H1 (cell line): ENCODE measurements at regions not wholly inside any gene's neighbourhood (a gene's known extent, or its start where the extent isn't known, plus 50 kb on each side); places are given as distances from the start of the nearest gene placed in this dataset.

Experiments
- CTCF ChIA-PET: fragments of 300-600 bp; sonication (Branson Sonifier 250); formaldehyde crosslinking; loops from one replicate; lab custom pipeline; 2021; ENCODE audit not compliant: partially characterized antibody; lab: Charles Lee
- POLR2A ChIA-PET: fragments of 300-600 bp; sonication (Branson Sonifier 250); formaldehyde crosslinking; loops from one replicate; lab custom pipeline; 2021; ENCODE audit warnings: inconsistent platforms; ENCODE audit not compliant: partially characterized antibody; lab: Charles Lee
- DNase-seq, 2 experiments: peaks; one replicate each; pipeline versions ENCODE4 v3.0.0 to v3.0.0-alpha.2; 2010 to 2022; ENCODE audit warnings: low spot score in 2 of 2, low read depth in 1 of 2, mixed read lengths in 1 of 2
- FAIRE-seq: peaks from 2 replicates; lab custom pipeline; 2011; peaks lifted over from hg19 to GRCh38; lab: Jason Lieb, UNC
- H2AFZ ChIP-seq: 2 replicates; pipeline ENCODE4 v1.8.1; 2012; ENCODE audit warnings: low read length, inconsistent platforms
- H2AK5ac ChIP-seq: 2 replicates; pipeline ENCODE4 v1.6.1; 2013; ENCODE audit warnings: low read depth, low read length
- H2BK120ac ChIP-seq: replicated peaks from 2 replicates; pipeline ENCODE3; 2013; ENCODE audit warnings: low read depth, low read length, inconsistent platforms
- H2BK12ac ChIP-seq: 2 replicates; pipeline ENCODE4 v1.6.1; 2013; ENCODE audit warnings: low read depth, low read length
- H2BK15ac ChIP-seq: 2 replicates; pipeline ENCODE4 v1.6.1; 2013; ENCODE audit warnings: low read length
- H2BK20ac ChIP-seq: 2 replicates; pipeline ENCODE4 v1.6.1; 2013; ENCODE audit warnings: low read length
- H2BK5ac ChIP-seq: 2 replicates; pipeline ENCODE4 v1.6.1; 2013; ENCODE audit warnings: low read depth, low read length
- H3K14ac ChIP-seq: 2 replicates; pipeline ENCODE4 v1.6.1; 2013; ENCODE audit warnings: inconsistent platforms; ENCODE audit not compliant: insufficient read length
- H3K18ac ChIP-seq: 2 replicates; pipeline ENCODE4 v1.6.1; 2013; ENCODE audit warnings: low read length; ENCODE audit errors: extremely low read depth
- H3K23ac ChIP-seq: 2 replicates; pipeline ENCODE4 v1.6.1; 2013; ENCODE audit warnings: inconsistent platforms; ENCODE audit not compliant: insufficient read length
- H3K23me2 ChIP-seq: 2 replicates; pipeline ENCODE4 v1.6.1; 2013; ENCODE audit warnings: low read depth, low read length
- H3K27ac ChIP-seq: 2 replicates; pipeline ENCODE4 v1.6.1; 2011; ENCODE audit warnings: low read depth, low read length, inconsistent platforms
- H3K27me3 ChIP-seq, 4 experiments: replicated peaks in 1 of 4; 1 replicate in 1 of 4; 2 replicates in 3 of 4; pipeline versions ENCODE4 v1.6.1 to v1.8.1; 2011 to 2013; ENCODE audit warnings: low read length in 3 of 4, mild to moderate bottlenecking in 3 of 4, inconsistent platforms in 2 of 4, mixed read lengths in 2 of 4, moderate library complexity in 1 of 4; ENCODE audit not compliant: control insufficient read depth in 3 of 4, insufficient read depth in 3 of 4; ENCODE audit errors: extremely low read depth in 1 of 4
- H3K36me3 ChIP-seq, 4 experiments: 2 replicates each; pipeline versions ENCODE4 v1.6.1 to v1.8.1; 2011 to 2013; ENCODE audit warnings: mild to moderate bottlenecking in 4 of 4, low read length in 3 of 4, moderate library complexity in 2 of 4, control low read depth in 1 of 4, inconsistent platforms in 1 of 4; ENCODE audit not compliant: insufficient read depth in 4 of 4, control insufficient read depth in 2 of 4
- H3K4ac ChIP-seq: replicated peaks from 2 replicates; pipeline ENCODE3; 2013; ENCODE audit warnings: low read length, low read depth, mixed read lengths, inconsistent platforms; ENCODE audit not compliant: insufficient read length
- H3K4me1 ChIP-seq, 4 experiments: replicated peaks in 1 of 4; 1 replicate in 1 of 4; 2 replicates in 3 of 4; pipeline versions ENCODE4 v1.6.1 to v1.8.1; 2011 to 2013; ENCODE audit warnings: low read length in 3 of 4, inconsistent platforms in 2 of 4, mixed read lengths in 1 of 4; ENCODE audit not compliant: insufficient read depth in 4 of 4, control insufficient read depth in 3 of 4
- H3K4me2 ChIP-seq, 2 experiments: 2 replicates each; pipeline versions ENCODE4 v1.6.1 to v1.8.1; 2011 to 2013; ENCODE audit warnings: low read depth in 2 of 2, low read length in 2 of 2, control low read depth in 1 of 2, inconsistent platforms in 1 of 2, mild to moderate bottlenecking in 1 of 2; ENCODE audit not compliant: insufficient read depth in 1 of 2
- H3K4me3 ChIP-seq, 4 experiments: fragments of 200-600, 300-600 bp in 1 of 4; sonication (generic), shearing (Covaris generic), sonication (Bioruptor Twin) in 1 of 4; 2 replicates each; pipeline versions ENCODE4 v1.5.1 to v1.8.1; 2011 to 2016; ENCODE audit warnings: low read length in 4 of 4, low read depth in 3 of 4, control low read depth in 2 of 4, inconsistent platforms in 2 of 4, mild to moderate bottlenecking in 2 of 4, mixed read lengths in 1 of 4, moderate library complexity in 1 of 4; ENCODE audit not compliant: insufficient read depth in 2 of 4; ENCODE audit errors: extremely low read depth in 1 of 4
- H3K56ac ChIP-seq: replicated peaks from 2 replicates; pipeline ENCODE3; 2013; ENCODE audit warnings: low read depth, mild to moderate bottlenecking, mixed read lengths, low read length, inconsistent platforms; ENCODE audit not compliant: insufficient read length
- H3K79me1 ChIP-seq: 2 replicates; pipeline ENCODE4 v1.6.1; 2013; ENCODE audit warnings: low read depth, low read length, control low read depth
- H3K79me2 ChIP-seq, 2 experiments: 2 replicates each; pipeline versions ENCODE4 v1.6.1 to v1.8.1; 2012 to 2013; ENCODE audit warnings: low read length in 2 of 2, mild to moderate bottlenecking in 2 of 2, inconsistent platforms in 1 of 2; ENCODE audit not compliant: insufficient read depth in 2 of 2, control insufficient read depth in 1 of 2
- H3K9ac ChIP-seq, 4 experiments: replicated peaks in 1 of 4; 1 replicate in 1 of 4; 2 replicates in 3 of 4; pipeline versions ENCODE4 v1.6.1 to v1.8.1; 2011 to 2013; ENCODE audit warnings: low read depth in 3 of 4, low read length in 3 of 4, control low read depth in 2 of 4, mild to moderate bottlenecking in 2 of 4, moderate library complexity in 2 of 4, inconsistent platforms in 1 of 4; ENCODE audit errors: extremely low read depth in 1 of 4
- H3K9me3 ChIP-seq, 2 experiments: 2 replicates each; pipeline versions ENCODE4 v1.6.1 to v1.8.1; 2012 to 2013; ENCODE audit warnings: mild to moderate bottlenecking in 2 of 2, moderate library complexity in 2 of 2, control low read depth in 1 of 2, inconsistent platforms in 1 of 2, low read depth in 1 of 2, low read length in 1 of 2, mixed read lengths in 1 of 2; ENCODE audit not compliant: insufficient read depth in 2 of 2
- H4K20me1 ChIP-seq, 2 experiments: replicated peaks in 1 of 2; 2 replicates each; pipeline versions ENCODE3 to v1.8.1; 2011 to 2013; ENCODE audit warnings: inconsistent platforms in 2 of 2, low read length in 2 of 2, mild to moderate bottlenecking in 1 of 2; ENCODE audit not compliant: insufficient read depth in 2 of 2, control insufficient read depth in 1 of 2
- H4K5ac ChIP-seq: 2 replicates; pipeline ENCODE4 v1.6.1; 2013; ENCODE audit warnings: low read length, low read depth, mixed read lengths, inconsistent platforms; ENCODE audit not compliant: insufficient read length
- H4K8ac ChIP-seq: 2 replicates; pipeline ENCODE4 v1.8.0; 2013; ENCODE audit warnings: mild to moderate bottlenecking, moderate library complexity, low read length, inconsistent platforms; ENCODE audit not compliant: insufficient read depth; ENCODE audit errors: extremely low read depth
- H4K91ac ChIP-seq: replicated peaks from 2 replicates; pipeline ENCODE3; 2013; ENCODE audit warnings: low read length, mixed read lengths, inconsistent platforms; ENCODE audit not compliant: insufficient read length
- KDM5A ChIP-seq: fragments of 200-600 bp; IDR thresholded peaks from 2 replicates; pipeline ENCODE4 v1.7.1; 2012; ENCODE audit warnings: mild to moderate bottlenecking, low read length, inconsistent platforms, mixed read lengths
- WGBS, 2 experiments: shearing (Covaris generic) in 1 of 2; methylation state at CpG; one replicate each; pipeline versions ENCODE4 v1.1.6 to v1.1.7; 2013 to 2015; ENCODE audit warnings: low lambda C conversion rate in 2 of 2, mixed read lengths in 2 of 2, inconsistent platforms in 1 of 2, low coverage in 1 of 2, missing lambda C conversion rate in 1 of 2; ENCODE audit not compliant: insufficient replicate concordance in 2 of 2, insufficient coverage in 1 of 2, insufficient read length in 1 of 2; ENCODE audit errors: extremely low coverage in 1 of 2, missing lambda C conversion rate in 1 of 2; 5-methylcytosine and 5-hydroxymethylcytosine counted together

GRCh38 chr9:108750661-108751215 lies 105.0 kb downstream of the ACTL7B start:
- no peak overlapping the region for H2BK5ac ChIP-seq
- no peak for TF ChIP-seq KDM5A
- TF ChIP-seq, all 59 proteins: peak for 0
- no peak overlapping the region for H2BK12ac ChIP-seq
- H4K20me1 ChIP-seq = no peaks in the 10 kb centered on the region
- no peaks in the 10 kb centered on the region for H3K79me2 ChIP-seq
- no peaks in the 10 kb centered on the region for H3K27me3 ChIP-seq
- peaks cover 4% of the 10 kb centered on the region; the same call in 1 of the 2 replicates for H3K23me2 ChIP-seq
- 83% methylated on average over 6 of the region's 6 CpGs; no CpG with 5 or more reads in 1 of the 2 experiments for WGBS, 2 experiments
- H3K79me1 ChIP-seq = no peaks in the 10 kb centered on the region
- H4K5ac ChIP-seq = no peak overlapping the region
- H4K91ac ChIP-seq = no peak overlapping the region
- DNase-seq (no peak), FAIRE-seq (no peak)
- CTCF ChIA-PET = interaction anchor here (0.9 kb wide), 1 partner anchor 17 kb away, joined by 3 read pairs; no protein-coding TSS in a partner anchor
- H3K56ac ChIP-seq = no peak overlapping the region
- H2BK20ac ChIP-seq = no peak overlapping the region
- no peak overlapping the region for H3K4me3 ChIP-seq
- no peak overlapping the region for H3K4ac ChIP-seq
- H2BK15ac ChIP-seq = no peak overlapping the region
- H3K4me1 ChIP-seq = 0 out of 7 replicates have a peak, but pooled peaks cover 0 to under 1% (median 0%) of the 10 kb centered on the region in 4 experiments
- no peak overlapping the region for H3K27ac ChIP-seq
- H3K9me3 ChIP-seq = no peaks in the 10 kb centered on the region
- no peak overlapping the region for H2AK5ac ChIP-seq
- no peak overlapping the region for H3K14ac ChIP-seq
- no peak overlapping the region for H3K18ac ChIP-seq
- H3K9ac ChIP-seq = no peak overlapping the region
- H3K36me3 ChIP-seq = no peaks in the 10 kb centered on the region
- H3K23ac ChIP-seq = no peak overlapping the region
- POLR2A ChIA-PET = no interaction called here
- no peak overlapping the region for H2BK120ac ChIP-seq
- no peak overlapping the region for H2AFZ ChIP-seq
- H3K4me2 ChIP-seq = no peak overlapping the region
- no peak overlapping the region for H4K8ac ChIP-seq
